ENCODE measurements at regions not wholly inside any gene's neighbourhood (a gene's known extent, or its start where the extent isn't known, plus 50 kb on each side); places are given as distances from the start of the nearest gene placed in this dataset.

GRCh38 chr1:88311907-88312306 lies 372.2 kb upstream of the PKN2 start:
- TF ChIP-seq CHD2 (IDR thresholded peaks at IDR 0.05; ENCODE audit: borderline replicate concordance, low read depth, low read length) (no peak), CTCF (IDR thresholded peaks at IDR 0.05 in 2 of 3, conservative IDR thresholded peaks at IDR 0.05 in 1 of 3; ENCODE audit: control insufficient read depth in 2 of 3, extremely low read depth in 1 of 3, insufficient read depth in 1 of 3, low read depth in 3 of 3, low read length in 3 of 3) (no peak)

Data from GM12878 (cell line).